Ovary (tissue), 7 donors: ENCODE measurements at regions not wholly inside any gene's neighbourhood (a gene's known extent, or its start where the extent isn't known, plus 50 kb on each side); places are given as distances from the start of the nearest gene placed in this dataset.

Experiments
- DNase-seq, 5 donors: peaks; one replicate each; pipeline ENCODE4 v3.0.0-alpha.2; 2019 to 2020
- H3K27ac ChIP-seq, 2 donors: fragments of 200-600 bp; one replicate each; pipeline versions ENCODE4 v1.5.1 to v1.8.0; 2019 to 2022
- H3K27me3 ChIP-seq: fragments of 200-600 bp; one replicate; pipeline ENCODE4 v1.8.0; 2022
- H3K36me3 ChIP-seq: fragments of 200-600 bp; sonication (generic); one replicate; pipeline ENCODE4 v1.5.1; 2019
- H3K4me1 ChIP-seq: one replicate; pipeline ENCODE4 v1.8.1; 2013; ENCODE audit warnings: mild to moderate bottlenecking, moderate library complexity; ENCODE audit not compliant: insufficient read depth
- H3K4me3 ChIP-seq: fragments of 200-600 bp; sonication (generic); one replicate; pipeline ENCODE4 v1.5.1; 2017
- H3K9me3 ChIP-seq, 2 donors: fragments of 200-600 bp in 1 of 2; sonication (generic) in 1 of 2; one replicate each; pipeline versions ENCODE4 v1.5.1 to v1.8.1; 2013 to 2019; ENCODE audit warnings: mild to moderate bottlenecking in 1 of 2, moderate library complexity in 1 of 2
- CTCF ChIP-seq, 3 donors: fragments of 450-650 bp in 2 of 3; fragments of 200-600 bp in 1 of 3; IDR thresholded peaks; one replicate each; pipeline versions ENCODE4 v1.5.1 to v1.8.0; 2016 to 2022; ENCODE audit warnings: antibody characterized with exemption in 3 of 3, mild to moderate bottlenecking in 1 of 3
- EP300 ChIP-seq: sonication (generic); formaldehyde crosslinking; IDR thresholded peaks from one replicate; pipeline ENCODE4 v1.6.1; 2017; ENCODE audit warnings: antibody characterized with exemption
- POLR2A ChIP-seq: fragments of 450-650 bp; IDR thresholded peaks from one replicate; pipeline ENCODE4 v1.6.1; 2017; ENCODE audit warnings: antibody characterized with exemption, mild to moderate bottlenecking, moderate library complexity
- WGBS, 3 donors: extraction: QIAGEN DNeasy Blood & Tissue Kit in 1 of 3; methylation state at CpG; one replicate each; pipeline versions ENCODE4 v1.1.5 to v1.1.7; 2013 to 2017; 5-methylcytosine and 5-hydroxymethylcytosine counted together
- intact Hi-C, 4 donors: fragments of 100-400 bp; cut with DNase I; formaldehyde crosslinking; loops; one replicate each; pipeline versions ENCODE4 v1.11.0 to v1.15.1; 2022 to 2023
- donor health status: DM: no; HTN: no; CAD: no; lungs with moderate emphysema.
- donor health status: DM: no; HTN: no; CAD: no.
- donor health status: Bipolar disorder and iron deficiency.
- donor health status: DM: no; HTN: no; CAD: no.
- donor health status: DM: yes; HTN: yes; CAD: no.

GRCh38 chr20:48156951-48157700 is 371.8 kb upstream of the SULF2 start:
- Histone ChIP-seq H3K4me3 (no peak overlapping the region), H3K36me3 (no peaks in the 10 kb centered on the region), H3K4me1 (peaks cover 2% of the 10 kb centered on the region), H3K27ac (no peak overlapping the region), H3K9me3 (no peaks in the 10 kb centered on the region), H3K27me3 (no peaks in the 10 kb centered on the region)
- intact Hi-C loops, result no loop called here
- DNase-seq, result no peak
- TF ChIP-seq POLR2A (no peak), CTCF (IDR thresholded peaks at IDR 0.05) (no peak), EP300 (no peak)
- 87 to 93% (median 89%) methylated on average over 3 of the region's 3 CpGs for WGBS, 3 donors

GRCh38 chr20:48156521-48156920 is 371.2 kb upstream of the SULF2 start:
- no peak overlapping the region for H3K27ac ChIP-seq
- WGBS, 3 donors, result 91 to 98% (median 94%) methylated on average over 2 of the region's 2 CpGs
- intact Hi-C loops, result no loop called here
- DNase-seq, result no peak
- no peak overlapping the region for H3K4me3 ChIP-seq
- peaks cover 2% of the 10 kb centered on the region for H3K4me1 ChIP-seq
- no peaks in the 10 kb centered on the region for H3K27me3 ChIP-seq
- TF ChIP-seq POLR2A (no peak), CTCF (IDR thresholded peaks at IDR 0.05) (no peak), EP300 (no peak)
- no peaks in the 10 kb centered on the region for H3K36me3 ChIP-seq
- no peaks in the 10 kb centered on the region for H3K9me3 ChIP-seq

- Histone ChIP-seq H3K9me3 (no peaks in the 10 kb centered on the region), H3K27me3 (no peaks in the 10 kb centered on the region), H3K36me3 (no peaks in the 10 kb centered on the region), H3K4me1 (peaks cover 2% of the 10 kb centered on the region), H3K27ac (no peak overlapping the region), H3K4me3 (no peak overlapping the region)
- no peak for TF ChIP-seq EP300
- TF ChIP-seq POLR2A, result no peak
- TF ChIP-seq CTCF (IDR thresholded peaks at IDR 0.05), result no peak
- 86 to 87% (median 87%) methylated on average over 9 of the region's 9 CpGs for WGBS, 3 donors
- DNase-seq, result peak in 1 of 5 donors; percentile 30
- intact Hi-C loops, result no loop called here
Observed at GRCh38 chr20:48155268-48155667, 370.0 kb upstream of the SULF2 start.

GRCh38 chr20:48154040-48154765 is 368.9 kb upstream of the SULF2 start:
- TF ChIP-seq CTCF (IDR thresholded peaks at IDR 0.05), result no peak
- no peak for TF ChIP-seq POLR2A
- no peak for TF ChIP-seq EP300
- Histone ChIP-seq H3K27ac (no peak overlapping the region), H3K4me3 (no peak overlapping the region), H3K4me1 (peaks cover 2% of the 10 kb centered on the region), H3K27me3 (no peaks in the 10 kb centered on the region), H3K36me3 (no peaks in the 10 kb centered on the region), H3K9me3 (no peaks in the 10 kb centered on the region)
- peak in 1 of 5 donors; percentile 27 for DNase-seq
- 26 to 33% (median 28%) methylated on average over 14 of the region's 14 CpGs for WGBS, 3 donors
- intact Hi-C loops, result no loop called here
